ENCODE measurements at regions not wholly inside any gene's neighbourhood (a gene's known extent, or its start where the extent isn't known, plus 50 kb on each side); places are given as distances from the start of the nearest gene placed in this dataset.
"Not testable (repeated sequence)": the region's sequence is repeated elsewhere in the genome, so short reads cannot be mapped to it uniquely, and the experiment has no call there.

GRCh38 chr7:81158189-81158588 is 239.3 kb upstream of the SEMA3C start:
- H3K4me3 ChIP-seq (ENCODE audit: low read depth, low read length), result no peak overlapping the region
- no peak for TF ChIP-seq CTCF (IDR thresholded peaks at IDR 0.05; ENCODE audit: borderline replicate concordance, insufficient read depth, low read depth, low read length)

GRCh38 chr7:81155654-81156373 is 237.0 kb upstream of the SEMA3C start:
- no peak overlapping the region for H3K4me3 ChIP-seq (ENCODE audit: low read depth, low read length)
- TF ChIP-seq CTCF (IDR thresholded peaks at IDR 0.05; ENCODE audit: borderline replicate concordance, insufficient read depth, low read depth, low read length), result no peak

GRCh38 chr7:81154565-81154964 is 235.7 kb upstream of the SEMA3C start:
- H3K4me3 ChIP-seq (ENCODE audit: low read depth, low read length), result no peak overlapping the region
- TF ChIP-seq CTCF (IDR thresholded peaks at IDR 0.05; ENCODE audit: borderline replicate concordance, insufficient read depth, low read depth, low read length), result no peak

GRCh38 chr7:81152925-81153324 is 234.1 kb upstream of the SEMA3C start:
- not testable (repeated sequence) for H3K4me3 ChIP-seq (ENCODE audit: low read depth, low read length)

GRCh38 chr7:81150951-81151361 is 232.1 kb upstream of the SEMA3C start:
- no peak for TF ChIP-seq CTCF (IDR thresholded peaks at IDR 0.05; ENCODE audit: borderline replicate concordance, insufficient read depth, low read depth, low read length)
- no peak overlapping the region for H3K4me3 ChIP-seq (ENCODE audit: low read depth, low read length)

GRCh38 chr7:81143856-81144255 is 225.0 kb upstream of the SEMA3C start:
- H3K4me3 ChIP-seq (ENCODE audit: low read depth, low read length), result no peak overlapping the region
- TF ChIP-seq CTCF (IDR thresholded peaks at IDR 0.05; ENCODE audit: borderline replicate concordance, insufficient read depth, low read depth, low read length), result no peak

- not testable (repeated sequence) for H3K4me3 ChIP-seq (ENCODE audit: low read depth, low read length)
Measured at GRCh38 chr7:81141257-81142205, 222.7 kb upstream of the SEMA3C start.

GRCh38 chr7:81140775-81141174 is 221.9 kb upstream of the SEMA3C start:
- H3K4me3 ChIP-seq (ENCODE audit: low read depth, low read length), result no peak overlapping the region
- TF ChIP-seq CTCF (IDR thresholded peaks at IDR 0.05; ENCODE audit: borderline replicate concordance, insufficient read depth, low read depth, low read length), result no peak

Measured in GM12875 (cell line).